Stimulated activated CD4-positive, alpha-beta T cell treated with anti-CD3 and anti-CD28 coated beads, Interleukin-15, amount 100 ng/mL, for 48 hours (primary cell): ENCODE measurements at regions not wholly inside any gene's neighbourhood (a gene's known extent, or its start where the extent isn't known, plus 50 kb on each side); places are given as distances from the start of the nearest gene placed in this dataset.

Experiments
- DNase-seq, 2 donors: peaks; one replicate each; pipeline ENCODE4 v3.0.0-alpha.2; 2020; ENCODE audit warnings: low read depth in 2 of 2

DNA sequence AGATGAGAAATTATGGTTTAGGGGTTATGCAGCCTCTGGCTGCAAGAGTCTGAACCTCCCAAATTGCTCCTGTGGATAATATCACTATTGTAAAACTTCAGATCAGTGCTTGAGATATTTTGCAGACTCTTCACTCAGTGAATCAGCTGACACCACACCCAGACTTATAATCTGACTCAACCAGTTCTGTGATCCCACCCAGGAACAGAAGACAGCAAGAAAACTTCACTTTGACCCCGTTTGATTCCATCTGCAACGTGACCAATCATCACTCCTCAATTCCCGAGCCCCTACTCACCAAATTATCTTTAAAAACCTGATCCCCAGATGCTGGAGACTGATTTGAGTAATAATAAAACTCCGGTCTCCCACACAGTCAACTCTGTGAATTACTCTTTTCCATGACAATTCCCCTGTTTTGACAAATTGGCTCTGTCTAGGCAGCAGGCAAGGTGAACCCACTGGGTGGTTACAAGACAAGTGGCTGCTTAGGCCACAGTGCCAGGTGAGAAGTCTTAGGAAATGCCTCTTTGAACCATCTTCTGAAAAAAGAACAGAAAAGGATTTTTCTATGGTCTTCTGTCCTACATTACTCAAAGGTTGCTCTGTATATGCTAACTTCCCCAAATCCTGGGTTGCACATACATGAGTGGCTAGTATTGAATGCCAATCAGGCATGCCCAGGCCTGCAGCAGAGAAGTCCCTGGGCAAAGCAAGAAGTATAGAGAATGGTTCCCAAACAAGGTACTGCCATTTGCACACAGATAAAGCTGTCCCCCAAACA is 588.0 kb downstream of the PRELID2 start:
- no peak for DNase-seq

GRCh38 chr5:145246379-145246778 is 588.8 kb downstream of the PRELID2 start:
- no peak for DNase-seq

- no peak for DNase-seq
Measured at GRCh38 chr5:145245354-145245753, 589.8 kb downstream of the PRELID2 start.

DNA sequence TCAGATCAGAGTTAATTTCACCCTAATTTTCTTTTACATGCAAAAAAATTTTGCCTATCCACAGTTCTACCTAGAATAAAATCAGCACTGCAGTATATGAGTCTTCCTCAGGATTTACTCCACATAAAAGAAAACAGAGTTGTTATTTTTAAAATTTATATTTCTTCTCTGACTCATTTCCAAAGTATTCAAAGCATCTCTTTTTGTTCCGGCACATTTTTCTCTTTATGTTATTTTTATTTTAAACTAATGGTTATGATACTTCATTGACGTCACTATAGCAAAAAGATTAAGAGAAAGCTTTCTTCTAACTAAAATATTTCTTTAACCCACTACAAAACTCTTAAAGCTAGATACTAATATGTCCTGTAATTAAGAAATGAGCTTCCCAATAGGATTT is 590.4 kb downstream of the PRELID2 start:
- DNase-seq, result no peak

DNA sequence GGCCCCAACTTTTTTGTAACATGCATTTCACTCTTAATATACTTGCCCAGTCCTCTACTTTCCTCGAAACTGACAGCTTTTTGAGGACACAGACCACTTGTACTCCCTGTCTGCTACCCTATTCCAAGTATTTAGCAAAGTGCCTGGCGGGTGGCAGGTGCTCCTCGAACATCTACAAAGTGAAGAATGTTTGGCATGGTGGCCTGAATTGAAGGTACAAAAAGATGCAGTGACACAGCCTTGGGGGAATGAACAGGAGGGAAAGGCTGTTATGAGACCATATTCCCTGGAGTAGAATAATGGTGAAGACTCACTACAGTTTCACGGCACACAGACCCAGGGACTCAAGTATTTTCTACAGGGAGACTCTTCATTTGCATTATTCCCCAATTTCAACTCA is 590.9 kb downstream of the PRELID2 start:
- DNase-seq, result no peak

GRCh38 chr5:145243016-145243415 is 592.1 kb downstream of the PRELID2 start:
- no peak for DNase-seq

- no peak for DNase-seq
Measured at GRCh38 chr5:145242551-145242950, 592.6 kb downstream of the PRELID2 start.

DNA sequence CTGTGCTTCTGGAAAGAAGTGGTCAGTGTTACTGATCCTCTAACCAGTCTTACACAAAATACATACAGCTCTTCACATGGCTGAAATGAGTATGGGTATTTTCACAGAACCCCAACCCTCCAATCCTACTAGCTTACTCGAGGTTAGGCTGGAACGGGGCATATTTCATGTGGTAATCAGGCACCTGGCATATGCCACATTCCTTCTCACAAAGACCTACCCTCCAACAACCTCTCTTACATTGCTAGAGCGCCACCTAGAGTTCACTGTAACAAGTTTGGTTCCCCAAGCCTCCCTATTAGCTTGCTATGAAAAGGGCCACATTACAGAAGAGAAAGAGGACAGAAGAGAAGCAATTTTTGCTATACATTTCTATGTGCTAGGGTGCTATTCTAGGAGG is 597.3 kb downstream of the PRELID2 start:
- no peak for DNase-seq

DNA sequence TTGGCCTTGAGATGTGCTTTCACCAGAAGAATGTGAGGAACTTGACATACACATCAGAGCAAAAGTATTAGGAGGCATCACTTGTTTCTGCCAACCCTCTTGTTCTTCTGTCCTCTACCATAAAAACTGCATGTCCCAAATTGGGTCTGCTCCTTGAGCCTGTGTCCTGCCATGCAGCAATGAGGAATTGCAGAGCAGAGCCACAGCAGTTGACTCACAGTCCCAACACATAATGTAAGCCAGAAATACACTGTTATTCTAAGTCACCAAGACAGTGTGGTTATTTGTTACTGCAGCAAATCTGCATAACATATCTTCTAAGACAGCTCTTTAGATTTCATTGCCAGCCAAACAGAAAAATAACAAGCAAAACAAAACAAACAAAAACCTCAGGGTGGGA is 598.2 kb downstream of the PRELID2 start:
- no peak for DNase-seq

DNA sequence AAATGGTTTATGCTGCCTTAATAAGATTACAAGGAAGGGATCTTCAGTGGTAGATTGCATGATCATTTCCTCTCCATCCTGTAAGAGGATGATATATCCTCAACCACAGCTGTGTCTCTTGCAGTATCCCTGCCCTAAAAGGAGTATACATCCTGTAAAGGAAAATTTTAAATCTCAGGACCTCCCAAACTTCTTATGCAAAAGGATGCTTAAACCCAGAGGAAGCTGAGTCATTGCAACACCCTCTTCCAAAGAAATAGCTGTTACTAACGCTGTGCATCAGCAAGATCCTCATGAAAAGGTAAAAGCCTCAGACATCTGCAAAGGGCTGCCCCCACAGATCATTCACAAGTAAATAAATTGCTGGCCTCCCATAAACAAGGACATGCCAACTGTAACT is 599.0 kb downstream of the PRELID2 start:
- DNase-seq, result no peak

GRCh38 chr5:145233461-145233860 is 601.7 kb downstream of the PRELID2 start:
- DNase-seq, result no peak

- no peak for DNase-seq
Measured at GRCh38 chr5:145230781-145231180, 604.4 kb downstream of the PRELID2 start.

DNA sequence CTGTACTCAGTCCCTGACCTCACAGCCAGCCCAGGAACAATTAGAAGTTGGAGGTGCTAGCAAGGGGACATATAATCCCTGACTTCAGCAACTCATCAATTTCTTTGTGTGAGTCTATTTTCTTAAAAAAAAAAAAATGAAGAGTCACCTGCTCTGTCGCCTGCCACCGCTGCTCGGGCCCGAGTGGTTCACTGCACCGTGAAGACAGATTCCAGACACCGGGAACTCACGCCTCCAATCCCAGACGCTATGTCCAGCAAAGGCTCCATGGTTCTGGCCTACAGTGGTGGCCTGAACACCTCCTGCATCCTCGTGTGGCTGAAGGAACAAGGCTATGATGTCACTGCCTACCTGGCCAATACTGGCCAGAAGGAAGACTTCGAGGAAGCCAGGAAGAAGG is 606.6 kb downstream of the PRELID2 start:
- DNase-seq, result no peak

GRCh38 chr5:145227881-145228280 is 607.3 kb downstream of the PRELID2 start:
- DNase-seq, result no peak

- no peak for DNase-seq
Measured at GRCh38 chr5:145226726-145227125, 608.4 kb downstream of the PRELID2 start.

DNA sequence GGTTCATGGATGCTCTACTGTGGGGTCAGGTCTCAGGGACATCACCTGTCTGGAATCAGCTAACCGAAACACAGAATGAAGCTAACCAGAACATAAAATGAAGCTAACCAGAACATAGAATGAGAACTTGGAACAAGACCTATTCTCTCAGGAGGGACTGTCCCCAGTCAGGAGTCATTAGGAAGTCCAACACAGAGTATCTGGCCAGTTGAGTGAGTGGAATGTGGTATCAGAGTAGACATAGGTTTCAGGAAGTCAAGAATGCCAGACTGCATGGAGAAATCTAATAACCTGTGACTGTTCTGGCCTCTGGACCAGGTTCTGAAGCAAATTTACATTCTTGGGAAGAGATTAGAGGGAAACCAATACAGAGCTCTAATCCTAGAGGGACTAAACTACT is 609.6 kb downstream of the PRELID2 start:
- no peak for DNase-seq

GRCh38 chr5:145223582-145223981 is 611.6 kb downstream of the PRELID2 start:
- no peak for DNase-seq

GRCh38 chr5:145222622-145223021 is 612.5 kb downstream of the PRELID2 start:
- DNase-seq, result no peak

DNA sequence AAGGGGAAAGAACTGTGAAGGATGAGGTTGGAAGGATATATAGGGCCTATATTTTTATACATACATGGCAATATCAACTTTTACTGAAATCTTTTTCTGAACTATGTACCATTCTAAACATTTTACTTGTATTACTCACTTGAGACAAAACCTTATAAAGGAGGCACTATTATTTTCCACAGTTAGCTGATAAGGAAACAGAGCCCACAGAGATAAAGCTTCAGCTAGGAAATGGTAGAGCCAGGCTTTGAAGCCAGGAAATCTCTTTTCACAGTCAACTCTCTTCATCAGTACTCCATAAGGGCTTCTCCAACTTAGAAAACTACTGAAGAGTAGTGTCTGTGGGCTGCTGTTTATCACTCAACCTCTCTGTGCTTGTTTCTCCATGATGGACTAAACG is 613.7 kb downstream of the PRELID2 start:
- DNase-seq, result no peak

GRCh38 chr5:145220481-145220880 is 614.7 kb downstream of the PRELID2 start:
- no peak for DNase-seq

- no peak for DNase-seq
Measured at GRCh38 chr5:145218982-145219381, 616.2 kb downstream of the PRELID2 start.

DNA sequence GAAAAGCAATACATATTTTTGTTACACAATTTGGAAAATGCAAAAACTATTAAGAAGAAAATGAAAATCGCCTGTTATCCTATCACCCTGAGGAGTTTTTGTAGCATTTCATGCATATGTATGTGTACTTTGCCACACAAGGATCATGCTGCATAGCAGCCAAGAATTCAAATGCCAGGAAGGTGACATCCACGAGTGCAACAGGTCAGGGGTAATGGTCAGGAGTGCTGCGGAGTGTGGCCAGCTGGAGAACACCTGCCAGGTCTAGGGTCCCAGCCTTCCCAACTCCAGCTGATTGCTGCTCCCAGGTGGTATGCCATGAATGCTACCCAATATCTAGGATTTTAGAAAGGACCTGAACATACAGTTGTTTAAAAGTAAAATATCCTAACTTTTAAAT is 617.1 kb downstream of the PRELID2 start:
- DNase-seq, result no peak

GRCh38 chr5:145210020-145210419 is 625.1 kb downstream of the PRELID2 start:
- DNase-seq, result no peak

DNA sequence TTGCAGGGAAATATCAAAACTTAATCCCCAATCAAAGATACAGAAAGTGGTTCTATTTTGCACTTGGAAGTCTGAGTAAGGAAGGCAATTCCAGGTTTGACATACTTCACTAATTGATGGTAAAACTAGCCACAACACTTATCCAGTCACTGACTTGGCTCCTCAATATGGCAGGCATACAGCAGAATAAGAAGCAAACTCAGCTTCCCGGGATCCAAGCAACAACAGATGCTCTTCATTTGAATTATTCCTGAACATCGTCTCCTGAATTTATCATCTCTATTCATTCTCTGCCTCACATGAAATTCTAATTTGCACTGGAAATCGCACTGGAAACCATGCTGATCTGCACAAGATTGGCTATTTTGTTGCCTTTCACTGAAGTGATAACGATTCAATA is 629.6 kb downstream of the PRELID2 start:
- DNase-seq, result no peak
